Loucy (cell line): ENCODE measurements at regions not wholly inside any gene's neighbourhood (a gene's known extent, or its start where the extent isn't known, plus 50 kb on each side); places are given as distances from the start of the nearest gene placed in this dataset.

Experiments
- CTCF ChIP-seq: fragments of 200-600 bp; sonication (generic); conservative IDR thresholded peaks from 2 replicates; pipeline ENCODE4 v1.5.1; 2014; ENCODE audit warnings: mild to moderate bottlenecking, antibody characterized with exemption, low read length
- EZH2phosphoT487 ChIP-seq: fragments of 200-600 bp; IDR thresholded peaks from 2 replicates; pipeline ENCODE4 v1.6.1; 2018; ENCODE audit warnings: antibody characterized with exemption, mild to moderate bottlenecking, moderate library complexity, borderline replicate concordance

- TF ChIP-seq CTCF (no peak), EZH2phosphoT487 (no peak)
These were observed 363.3 kb downstream of the ZNF516 start for GRCh38 chr18:76131738-76132137.
